G401 (cell line): ENCODE measurements at regions not wholly inside any gene's neighbourhood (a gene's known extent, or its start where the extent isn't known, plus 50 kb on each side); places are given as distances from the start of the nearest gene placed in this dataset.
A peak's percentile ranks its signal among the peaks of the same experiment; 100 is the strongest.

Experiments
- DNase-seq: peaks from one replicate; pipeline ENCODE4 v3.0.0-alpha.2; 2015; ENCODE audit warnings: low spot score
- in situ Hi-C: cut with HindIII; loops from 2 replicates; pipeline ENCODE4 v1.10.0; 2016; ENCODE audit warnings: low sequenced_read_pairs, mixed read lengths

DNA sequence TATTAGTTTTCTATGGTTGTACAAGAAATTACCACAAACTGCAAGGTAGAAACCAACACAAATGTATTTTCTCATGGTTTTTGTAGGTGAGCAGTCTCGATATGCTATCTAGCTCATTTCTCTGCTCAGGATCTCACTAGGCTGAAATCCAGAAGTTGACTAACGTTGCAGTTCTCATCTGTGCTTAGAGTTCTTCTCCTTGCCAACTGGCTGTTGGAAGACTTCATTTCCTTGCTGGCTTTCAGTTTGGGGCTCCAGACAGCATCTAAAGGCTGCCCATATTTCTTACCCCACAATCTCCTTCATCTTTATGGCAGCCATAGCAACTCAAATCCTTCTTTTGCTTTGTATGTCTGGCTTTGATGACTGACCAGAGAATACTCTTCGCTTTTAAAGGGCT is 362.6 kb upstream of the ADGRL4 start:
- in situ Hi-C loops, result no loop called here
- DNase-seq, result no peak

DNA sequence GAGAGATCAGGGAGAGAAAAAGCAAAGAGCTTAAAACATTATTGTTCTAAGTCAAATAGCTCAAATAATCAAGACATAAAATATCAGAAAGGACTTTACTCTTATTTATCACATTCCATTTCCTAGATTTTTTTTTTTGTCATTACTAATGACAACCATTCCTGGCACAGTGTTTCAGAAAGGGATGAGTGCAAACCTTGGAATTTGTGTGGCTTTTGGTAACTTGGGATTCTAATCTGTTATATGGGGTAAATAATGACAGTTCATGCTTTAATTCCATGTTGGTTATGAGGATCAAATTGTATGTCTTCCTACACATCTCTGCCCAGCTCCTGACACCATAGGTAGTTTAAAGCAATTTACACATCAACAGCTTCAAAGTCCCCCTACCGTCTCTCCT is 358.4 kb upstream of the ADGRL4 start:
- DNase-seq, result no peak
- in situ Hi-C loops, result no loop called here

DNA sequence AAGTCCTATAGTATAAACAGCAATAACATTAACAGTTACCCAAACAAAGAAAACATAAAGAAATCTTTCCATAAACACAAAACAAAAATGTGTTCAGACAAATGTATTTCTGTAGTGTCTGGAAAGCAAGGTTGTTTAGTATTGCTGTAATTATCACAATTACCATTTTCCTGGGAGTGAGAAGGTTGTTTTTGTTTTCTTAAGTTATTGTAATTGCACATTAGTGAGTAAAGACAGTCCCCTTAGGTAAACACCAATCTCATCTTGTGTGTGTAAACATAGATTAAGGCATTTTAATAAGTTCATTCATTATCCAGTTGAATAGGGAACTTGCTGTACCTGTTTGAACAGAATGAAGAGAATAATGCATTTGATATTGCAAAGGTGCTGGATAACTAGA is 356.9 kb upstream of the ADGRL4 start:
- no peak for DNase-seq
- in situ Hi-C loops, result no loop called here

DNA sequence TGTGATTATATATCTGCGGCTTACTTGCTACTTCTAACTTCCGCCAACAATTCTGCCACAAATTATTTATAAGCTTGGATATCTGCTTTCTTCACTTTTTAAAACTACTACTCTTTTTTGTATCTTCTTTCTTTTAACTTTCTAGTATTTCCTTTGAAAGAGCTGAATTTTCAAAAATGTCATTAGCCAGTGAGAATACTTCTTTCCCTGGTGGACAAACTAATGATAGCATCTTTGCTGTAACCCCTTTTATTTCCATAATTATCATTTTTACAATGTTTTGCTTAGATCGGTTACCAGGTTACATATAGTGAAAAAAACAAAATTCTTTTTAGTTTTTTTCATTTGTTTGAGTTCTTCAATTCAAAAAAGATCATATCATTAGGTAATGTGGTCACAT is 355.9 kb upstream of the ADGRL4 start:
- in situ Hi-C loops, result no loop called here
- no peak for DNase-seq

DNA sequence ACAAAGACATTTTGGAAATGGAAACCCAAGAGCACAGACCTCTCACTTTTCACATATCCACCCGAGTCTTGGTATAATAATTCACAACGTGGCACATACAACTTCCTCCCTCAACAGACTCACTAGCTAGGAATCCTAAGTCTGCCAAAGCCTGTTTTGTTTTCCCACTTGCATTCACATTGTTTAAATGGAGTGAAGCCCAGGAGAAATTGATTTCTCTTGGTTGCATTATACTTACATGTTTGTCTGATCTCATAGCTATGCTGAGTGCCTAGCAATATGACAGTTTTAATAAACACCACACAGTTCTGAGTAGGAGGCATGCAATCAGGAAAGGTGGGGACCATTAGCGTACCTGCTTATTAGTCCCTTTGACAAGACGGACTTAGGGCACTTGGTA is 348.6 kb upstream of the ADGRL4 start:
- in situ Hi-C loops, result no loop called here
- no peak for DNase-seq

DNA sequence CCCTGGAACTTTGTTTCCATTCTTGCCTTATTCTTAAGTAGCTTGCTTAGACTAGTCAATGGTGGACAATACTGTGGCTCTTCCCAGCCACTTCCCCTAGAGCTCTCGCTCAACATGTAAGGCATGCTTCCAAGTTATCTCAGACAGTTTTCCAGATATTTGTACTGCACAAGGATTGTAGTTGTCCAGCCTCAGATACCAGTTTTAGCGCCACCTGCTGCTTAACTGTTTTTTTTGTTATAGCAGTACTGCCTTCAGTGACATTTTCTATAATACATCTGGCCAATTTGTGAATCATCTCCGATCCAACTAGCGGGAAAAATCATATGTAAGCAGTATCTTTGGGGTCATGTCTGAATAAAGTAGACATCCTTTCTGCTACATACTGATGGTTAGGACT is 346.7 kb upstream of the ADGRL4 start:
- in situ Hi-C loops, result no loop called here
- peak; percentile 8 for DNase-seq

DNA sequence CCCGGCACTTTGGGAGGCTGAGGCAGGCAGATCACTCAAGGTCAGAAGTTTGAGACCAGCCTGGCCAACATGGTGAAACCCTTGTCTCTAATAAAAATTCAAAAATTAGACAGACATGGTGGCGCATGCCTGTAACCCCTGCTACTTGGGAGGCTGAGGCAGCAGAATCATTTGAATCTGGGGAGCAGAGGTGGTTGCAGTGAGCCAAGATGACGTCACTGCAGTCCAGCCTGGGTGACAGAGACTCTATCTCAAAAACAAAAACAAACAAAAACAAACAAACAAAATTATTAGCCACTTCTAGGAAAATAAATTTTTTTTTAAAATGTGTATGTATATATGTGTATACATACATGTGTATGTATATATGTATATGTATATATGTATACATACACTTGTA is 320.3 kb upstream of the ADGRL4 start:
- in situ Hi-C loops, result no loop called here
- no peak for DNase-seq

DNA sequence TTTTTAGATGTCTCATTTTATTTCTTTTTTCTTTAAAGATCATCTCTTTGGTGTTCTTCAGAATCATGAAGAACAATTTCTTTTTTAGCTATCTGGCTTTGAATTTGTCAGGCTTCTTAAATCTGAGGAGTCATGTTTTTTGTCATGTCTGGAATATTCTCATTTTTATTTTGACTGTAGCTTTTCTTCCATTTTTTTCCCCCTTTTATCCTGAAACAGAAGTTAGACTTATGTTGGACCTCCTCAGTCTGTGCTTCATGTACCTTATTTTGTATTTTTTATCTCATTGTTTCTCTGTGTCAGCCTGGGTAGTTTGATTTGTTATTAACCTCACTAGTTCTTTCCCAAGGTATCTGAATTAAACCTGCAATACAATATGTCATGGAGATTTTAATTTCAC is 319.2 kb upstream of the ADGRL4 start:
- DNase-seq, result no peak
- in situ Hi-C loops, result no loop called here

DNA sequence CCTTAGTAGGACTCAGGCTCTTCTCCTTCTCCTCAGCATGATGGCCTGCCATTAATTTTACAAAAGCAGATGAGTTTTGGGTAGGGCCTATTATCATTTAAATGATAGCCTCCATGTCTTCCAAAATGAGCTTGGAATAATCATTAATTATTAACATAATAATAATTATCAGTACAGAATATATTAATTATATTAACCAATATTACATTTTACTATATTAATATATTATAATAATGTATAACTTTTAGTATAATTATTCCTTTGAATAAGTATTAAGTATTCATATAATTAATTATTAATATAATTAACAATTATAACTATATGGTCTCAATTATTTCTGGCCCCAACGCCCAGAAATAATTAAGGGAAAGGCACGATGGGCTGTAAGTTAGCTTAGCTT is 318.6 kb upstream of the ADGRL4 start:
- in situ Hi-C loops, result no loop called here
- DNase-seq, result no peak

DNA sequence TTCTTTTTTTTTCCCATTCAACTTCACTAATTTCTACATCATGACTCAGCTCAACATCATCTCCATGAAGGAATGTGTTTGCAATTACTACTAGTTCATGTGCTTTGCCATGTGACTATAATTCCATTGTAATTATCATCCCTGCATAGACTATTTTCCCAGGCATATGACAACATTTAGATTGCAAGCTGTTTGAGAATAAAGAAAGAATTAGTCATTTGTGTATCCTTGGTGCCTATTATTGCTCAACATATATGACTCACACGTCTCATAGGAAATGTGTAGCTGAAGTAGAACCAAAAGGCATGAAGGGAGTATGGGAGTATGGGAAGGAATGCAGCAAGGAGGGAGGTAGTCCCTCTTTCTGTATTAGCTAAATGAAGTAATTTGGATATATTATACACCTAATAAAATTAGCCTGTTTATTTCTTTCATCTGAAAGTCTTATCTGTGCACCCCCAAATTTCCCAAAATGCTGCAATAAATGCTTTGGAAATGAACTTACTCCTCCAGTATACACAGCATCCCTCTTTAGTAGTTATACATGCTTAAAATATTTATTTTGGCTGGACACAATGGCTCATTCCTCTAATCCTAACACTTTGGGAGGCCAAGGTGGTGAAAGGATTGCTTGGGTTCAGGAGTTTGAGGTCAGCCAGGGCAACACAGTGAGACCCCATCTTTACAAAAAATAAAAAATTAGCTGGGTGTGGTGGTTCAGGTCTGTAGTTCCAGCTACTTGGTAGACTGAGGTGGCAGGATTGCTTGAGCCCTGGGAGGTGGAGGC is 316.9 kb upstream of the ADGRL4 start:
- in situ Hi-C loops, result no loop called here
- DNase-seq, result no peak

DNA sequence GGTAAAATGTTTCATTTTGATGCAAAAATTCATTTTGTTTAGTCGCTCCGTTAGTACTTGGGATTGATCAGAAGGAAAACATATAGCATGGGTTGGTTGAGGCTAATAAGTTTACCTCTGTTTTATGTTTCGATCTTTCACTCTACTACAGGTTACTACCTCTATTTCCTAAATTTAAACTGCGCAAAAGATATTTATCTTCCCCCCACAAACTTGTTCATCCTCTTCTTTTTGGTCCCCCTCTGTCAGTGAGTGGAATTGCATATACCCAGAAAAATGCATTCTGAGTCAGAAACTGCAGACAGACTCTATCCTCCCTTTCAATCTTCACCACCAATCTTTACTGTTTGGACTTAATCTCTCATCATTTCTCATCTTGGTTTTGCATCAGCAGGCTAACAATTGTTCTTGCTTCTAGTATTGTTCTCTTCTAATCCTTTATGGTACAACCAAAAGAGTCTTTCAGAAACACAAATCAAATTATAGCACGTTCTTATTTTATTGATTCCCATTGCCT is 316.0 kb upstream of the ADGRL4 start:
- in situ Hi-C loops, result no loop called here

DNA sequence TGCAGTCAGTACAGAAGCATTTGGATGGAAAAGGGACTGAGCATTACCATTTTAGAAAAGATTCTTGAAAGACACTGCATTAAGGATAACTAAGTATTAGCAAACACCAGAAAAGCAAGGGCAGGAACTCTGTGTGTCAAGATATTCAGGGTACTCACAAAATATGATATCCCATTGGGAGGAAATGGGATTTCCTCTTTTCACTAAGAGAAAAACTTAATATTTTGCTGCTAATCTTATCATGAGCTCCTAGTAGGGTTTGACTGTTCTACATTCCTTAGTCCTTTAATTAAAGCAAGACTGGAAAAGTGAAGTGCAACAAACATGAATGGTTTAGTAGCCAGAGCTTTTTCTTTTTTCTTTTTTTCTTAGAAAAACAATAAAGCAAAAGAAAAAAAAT is 305.9 kb upstream of the ADGRL4 start:
- no peak for DNase-seq
- in situ Hi-C loops, result no loop called here

More for the DNA sequence above, 316.0 kb upstream of the ADGRL4 start:
- DNase-seq, result no peak

DNA sequence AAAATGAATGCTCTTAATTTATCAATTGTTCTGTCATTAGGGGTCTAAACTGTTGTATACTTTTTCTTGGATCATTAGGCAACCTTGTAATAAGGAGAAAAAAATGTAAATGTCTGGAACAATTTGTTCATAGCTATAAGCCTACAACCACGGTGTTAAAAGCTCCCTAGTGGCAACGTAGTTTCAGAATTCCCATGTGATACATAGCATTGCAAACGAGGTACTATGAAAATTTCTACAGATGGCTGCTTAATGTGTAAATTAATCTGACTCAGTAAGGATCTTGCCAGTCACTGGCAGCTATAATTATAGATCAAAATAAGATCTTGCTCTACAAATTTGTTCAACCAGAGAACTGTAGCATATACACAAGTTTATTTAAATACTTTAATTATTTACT is 304.1 kb upstream of the ADGRL4 start:
- DNase-seq, result no peak
- in situ Hi-C loops, result no loop called here

DNA sequence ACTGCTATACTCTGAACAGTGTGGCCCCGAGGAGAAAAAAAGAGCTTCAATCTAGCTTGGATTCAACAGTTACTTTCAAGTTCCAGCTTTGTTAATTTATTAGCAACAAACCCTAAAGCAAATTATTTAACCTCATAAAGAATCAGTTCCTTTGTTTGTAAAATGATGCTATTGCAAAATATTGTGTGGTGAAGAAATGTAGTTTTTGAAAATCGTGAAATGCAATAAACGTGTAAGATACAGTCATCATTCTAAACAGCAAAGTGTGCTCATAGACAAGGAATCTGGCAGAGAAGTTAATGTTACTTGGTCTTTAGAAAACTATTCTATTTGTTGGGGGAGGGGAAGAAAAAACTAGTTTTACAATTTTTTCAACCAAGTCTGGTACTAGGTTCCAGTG is 297.6 kb upstream of the ADGRL4 start:
- DNase-seq, result no peak
- in situ Hi-C loops, result no loop called here

DNA sequence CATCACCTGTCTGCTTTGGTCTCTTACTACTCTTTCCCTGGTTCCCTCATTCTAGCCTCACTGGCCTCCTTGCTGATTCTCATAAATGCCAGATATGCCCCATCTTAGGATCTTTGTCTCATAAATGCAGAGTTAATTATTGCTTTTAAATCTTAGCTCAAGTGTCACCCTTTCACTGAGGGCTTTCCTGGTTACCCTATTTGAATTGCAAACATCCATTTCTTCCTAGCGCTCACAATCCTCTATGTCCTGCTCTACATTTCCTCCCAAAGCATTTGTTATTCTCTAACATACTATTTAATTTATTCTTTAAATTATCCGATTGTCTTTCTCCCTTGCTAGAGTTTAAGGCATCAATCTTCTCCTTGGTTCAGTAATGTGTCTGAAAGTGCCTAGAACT is 296.5 kb upstream of the ADGRL4 start:
- DNase-seq, result no peak
- in situ Hi-C loops, result no loop called here

DNA sequence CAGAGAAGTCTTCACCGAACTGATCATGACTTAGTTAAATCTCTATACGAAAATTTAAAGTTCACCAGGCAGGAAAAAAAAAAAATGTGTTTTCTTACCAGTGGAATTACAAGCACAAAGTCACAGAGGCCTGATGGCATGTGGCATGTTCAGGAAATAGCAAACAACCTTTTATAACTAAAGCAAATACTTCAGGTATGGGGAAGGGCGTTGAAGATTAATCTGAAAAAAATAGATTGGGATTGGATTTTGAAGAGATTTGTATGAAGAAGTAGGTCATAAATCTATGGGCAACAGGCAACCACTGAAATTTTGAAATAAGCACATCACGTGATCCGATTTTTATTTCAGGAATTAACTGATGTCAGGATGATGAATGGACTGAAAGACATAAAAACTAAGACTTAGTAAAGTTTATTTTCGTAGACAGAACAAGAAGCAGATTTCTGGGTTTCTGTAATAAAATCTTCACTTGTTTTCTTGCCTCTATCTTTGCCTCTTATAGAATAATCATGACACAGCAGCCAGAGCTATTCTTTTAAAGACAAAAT is 295.9 kb upstream of the ADGRL4 start:
- no peak for DNase-seq
- in situ Hi-C loops, result no loop called here

DNA sequence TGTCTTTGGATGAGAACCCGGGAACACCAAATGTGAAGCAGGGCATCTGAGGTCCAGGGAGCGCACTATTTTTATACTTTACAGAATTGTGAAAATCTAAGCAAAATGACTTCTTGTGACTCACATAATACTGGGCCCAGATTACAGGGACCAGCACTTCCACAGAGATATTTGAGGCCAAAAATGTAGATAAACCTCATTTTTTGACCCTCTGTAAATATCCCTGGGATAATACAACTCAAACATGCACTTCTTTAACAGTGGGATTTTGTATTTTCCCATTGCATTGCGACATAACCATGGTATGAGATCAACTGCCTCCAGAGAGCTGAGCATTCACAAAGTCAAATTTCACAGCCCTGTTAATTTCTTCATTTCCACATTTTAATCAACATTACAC is 289.4 kb upstream of the ADGRL4 start:
- no peak for DNase-seq
- in situ Hi-C loops, result no loop called here

DNA sequence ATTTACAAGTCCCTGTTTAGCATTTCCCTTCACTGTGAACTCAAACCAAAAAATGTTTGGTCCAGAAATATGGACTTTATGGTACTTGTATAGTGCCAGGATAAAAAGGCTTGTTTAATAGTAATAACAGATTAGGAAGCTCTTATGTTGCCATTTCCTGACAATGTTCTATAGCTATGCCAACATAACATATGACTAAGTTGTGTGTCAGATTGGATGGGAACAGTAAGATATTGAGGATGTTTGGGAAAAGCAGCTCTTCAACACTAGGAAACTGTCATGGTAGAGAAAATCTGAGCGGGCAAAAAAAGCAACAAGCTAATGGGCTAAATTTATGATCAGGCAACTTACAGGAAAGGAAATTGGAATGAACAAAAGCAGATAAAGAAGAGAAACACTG is 287.1 kb upstream of the ADGRL4 start:
- DNase-seq, result no peak
- in situ Hi-C loops, result no loop called here

DNA sequence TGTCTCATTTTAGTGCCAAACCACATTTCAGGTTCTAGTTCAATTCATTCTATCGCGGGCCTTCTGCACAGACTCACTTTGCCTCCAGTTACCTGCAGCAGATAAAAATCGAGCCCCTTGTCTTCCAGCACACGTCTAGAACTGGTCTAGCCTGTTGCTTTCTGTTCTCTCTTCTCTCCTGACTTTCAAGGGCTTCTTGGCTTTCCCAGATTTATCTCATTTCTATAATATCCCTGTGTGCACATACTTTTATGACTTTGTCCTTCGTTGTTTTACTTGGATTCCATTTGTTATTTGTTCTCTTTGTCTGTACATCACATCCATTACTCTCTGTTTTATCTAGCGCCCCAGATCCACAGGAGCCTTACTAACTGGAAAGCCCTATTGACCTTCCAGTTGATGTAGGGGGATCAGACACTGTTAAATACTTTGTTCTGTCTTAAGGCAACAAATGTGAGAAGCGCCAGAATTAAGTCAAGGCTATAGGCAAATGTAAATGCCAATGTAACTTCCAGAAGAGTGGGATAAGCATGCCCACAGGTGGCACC is 284.5 kb upstream of the ADGRL4 start:
- in situ Hi-C loops, result no loop called here
- DNase-seq, result no peak

DNA sequence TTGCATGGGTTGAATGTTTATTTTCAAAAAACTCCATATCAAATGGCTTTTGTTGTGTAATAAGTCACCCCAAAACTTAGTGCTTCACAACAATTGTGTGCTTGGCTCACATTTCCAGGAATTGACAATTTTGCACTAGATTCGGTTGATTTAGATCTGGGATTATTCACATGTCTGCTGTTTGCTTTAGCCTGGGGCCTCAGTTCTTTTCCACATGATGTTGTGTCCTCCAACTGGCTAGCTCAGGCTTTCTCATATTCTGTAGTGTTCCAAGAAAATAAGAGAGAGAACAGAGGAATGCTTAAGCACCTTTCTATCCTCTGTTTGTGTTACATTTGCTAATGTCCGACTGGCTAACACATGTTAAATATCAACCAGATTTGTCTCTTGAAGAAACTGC is 281.5 kb upstream of the ADGRL4 start:
- in situ Hi-C loops, result no loop called here
- no peak for DNase-seq

DNA sequence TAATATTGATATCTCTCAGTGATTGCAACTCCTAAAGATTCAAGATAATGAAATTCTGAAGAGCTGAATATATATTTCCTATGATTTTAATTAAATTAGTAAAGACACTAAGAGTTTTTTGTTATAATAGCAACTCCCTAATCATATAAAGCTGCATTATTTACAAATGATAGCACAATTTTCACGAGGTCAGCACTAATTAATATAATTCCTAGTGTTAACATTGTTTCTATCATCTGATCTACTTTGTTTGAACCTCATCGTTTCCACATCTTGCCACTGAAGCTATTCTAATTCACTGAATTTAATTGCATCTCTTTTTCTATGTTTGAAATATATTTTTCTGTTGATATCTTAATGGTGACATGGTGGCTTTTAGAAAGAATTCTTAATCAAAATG is 279.1 kb upstream of the ADGRL4 start:
- no peak for DNase-seq

More for the DNA sequence above, 279.1 kb upstream of the ADGRL4 start:
- in situ Hi-C loops, result no loop called here
